PC-9 (cell line): ENCODE measurements at regions not wholly inside any gene's neighbourhood (a gene's known extent, or its start where the extent isn't known, plus 50 kb on each side); places are given as distances from the start of the nearest gene placed in this dataset.

ENCODE experiments used
- CTCF ChIP-seq: fragments of 200-600 bp; sonication (generic); conservative IDR thresholded peaks from 2 replicates; pipeline ENCODE4 v1.6.1; 2017; ENCODE audit warnings: mixed run types, antibody characterized with exemption, mild to moderate bottlenecking, moderate library complexity
- EZH2 ChIP-seq: fragments of 200-600 bp; sonication (generic); IDR thresholded peaks from 2 replicates; pipeline ENCODE4 v1.8.0; 2017; ENCODE audit warnings: antibody characterized with exemption, low read depth

- TF ChIP-seq CTCF (no peak), EZH2 (no peak)
These were observed 322.2 kb downstream of the FGFR2 start for GRCh38 chr10:121276046-121276445.
